NCI-H1694 treated with DMSO at 0.1 percent for 48 hours (cell line): ENCODE measurements at regions not wholly inside any gene's neighbourhood (a gene's known extent, or its start where the extent isn't known, plus 50 kb on each side); places are given as distances from the start of the nearest gene placed in this dataset.

Source experiments
- DNase-seq: peaks from one replicate; lab custom pipeline; 2025; lab: John Stamatoyannopoulos, UW

DNA sequence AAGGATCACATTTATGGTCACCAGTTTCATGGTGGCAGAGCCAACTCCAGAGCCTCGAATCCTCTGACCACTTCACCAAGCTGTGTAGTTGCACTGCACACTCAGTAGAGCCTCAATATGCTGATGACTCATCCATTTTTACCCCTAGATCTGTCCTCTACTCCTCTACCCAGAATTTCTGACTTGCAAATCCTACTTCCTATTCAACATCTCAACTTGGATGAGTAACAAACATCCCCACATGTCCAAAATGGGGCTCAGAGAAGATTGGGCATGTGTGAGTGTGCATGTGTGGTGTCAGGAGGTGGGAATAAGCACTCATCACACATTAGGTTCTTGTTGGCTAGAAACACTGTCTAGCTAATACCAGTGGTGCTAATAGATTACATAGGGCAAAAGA is 57.8 kb upstream of the IGFBP2 start:
- no peak for DNase-seq

DNA sequence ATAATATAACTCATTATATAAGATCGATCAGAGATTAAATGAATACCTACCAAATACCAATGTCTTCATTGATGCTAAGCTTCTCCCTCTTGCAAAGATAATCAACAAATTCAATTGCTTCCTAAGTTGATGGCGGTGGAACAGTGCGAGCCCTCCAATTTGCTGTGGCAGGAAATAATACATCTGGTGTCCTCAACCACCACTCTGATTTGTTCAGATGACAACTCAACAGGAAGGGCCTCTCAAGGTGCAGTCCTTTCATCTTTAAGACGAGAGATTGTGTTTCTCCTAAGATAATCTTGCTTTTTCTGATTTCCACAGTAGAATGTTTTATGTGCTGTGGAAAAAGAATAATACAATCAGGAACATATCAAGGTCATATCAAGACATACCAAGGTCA is 56.6 kb upstream of the IGFBP2 start:
- DNase-seq, result no peak

GRCh38 chr2:216578325-216578724 is 54.9 kb upstream of the IGFBP2 start:
- DNase-seq, result no peak

- DNase-seq, result no peak
These were observed 50.1 kb upstream of the IGFBP2 start for GRCh38 chr2:216583147-216583546.
